ENCODE measurements at regions not wholly inside any gene's neighbourhood (a gene's known extent, or its start where the extent isn't known, plus 50 kb on each side); places are given as distances from the start of the nearest gene placed in this dataset.

DNA sequence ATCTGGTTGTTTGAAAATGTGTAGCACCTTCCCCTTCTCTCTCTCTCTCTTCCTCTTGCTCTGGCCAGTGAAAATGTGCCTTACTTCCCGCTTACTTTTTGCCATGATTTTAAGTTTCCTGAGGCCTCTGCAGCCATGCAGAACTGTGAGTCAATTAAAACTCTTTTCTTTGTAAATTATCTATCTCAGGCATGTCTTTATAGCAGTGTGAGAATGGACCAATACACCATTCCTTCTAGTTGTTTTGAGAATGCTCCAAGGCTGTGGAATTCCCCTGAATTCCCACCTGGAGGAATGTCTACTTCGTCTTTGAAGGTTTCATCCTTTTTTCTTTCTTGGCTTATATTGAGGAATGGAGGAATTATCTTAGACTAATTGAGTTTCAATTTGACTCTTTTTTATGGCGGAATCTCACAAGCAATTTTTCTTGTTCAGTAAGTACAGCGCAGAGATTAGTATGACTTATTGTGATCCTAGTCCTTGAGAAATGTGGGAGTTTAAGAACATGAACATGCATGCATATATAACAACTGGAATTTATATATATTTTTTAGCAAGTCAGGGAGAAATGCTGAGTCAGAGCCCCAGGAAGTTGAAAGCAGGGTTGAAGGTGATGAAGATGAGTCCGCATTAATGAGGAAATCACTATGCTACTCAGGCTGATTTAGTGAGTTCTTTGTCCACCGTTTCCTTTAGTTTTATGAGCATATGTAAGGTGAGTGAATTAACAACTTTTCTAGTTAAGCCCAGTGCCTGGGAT lies 488.1 kb upstream of the ADAMTS16 start:
- DNase-seq (ENCODE audit: low read depth in 4 of 4, low spot score in 3 of 4) = no peak

DNA sequence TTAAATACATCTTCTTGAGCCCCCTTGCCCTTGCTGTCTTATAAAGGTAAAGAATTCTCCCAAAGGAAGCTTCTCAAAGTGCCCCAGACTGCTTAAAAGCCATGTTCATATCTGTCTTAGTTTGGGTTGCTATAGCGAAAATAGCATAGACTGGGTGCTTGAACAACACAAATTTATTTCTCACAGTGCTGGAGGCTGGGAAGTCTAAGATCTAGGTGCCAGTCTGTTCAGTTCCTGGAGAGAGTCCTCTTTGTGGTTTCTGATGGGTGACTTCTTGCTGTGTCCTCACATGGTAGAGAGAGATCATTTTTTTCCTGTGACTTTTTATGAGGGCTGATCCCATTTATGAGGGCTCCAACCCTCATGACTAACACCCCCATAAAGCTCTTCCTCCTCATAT lies 486.7 kb upstream of the ADAMTS16 start:
- no peak for DNase-seq (ENCODE audit: low read depth in 4 of 4, low spot score in 3 of 4)

DNA sequence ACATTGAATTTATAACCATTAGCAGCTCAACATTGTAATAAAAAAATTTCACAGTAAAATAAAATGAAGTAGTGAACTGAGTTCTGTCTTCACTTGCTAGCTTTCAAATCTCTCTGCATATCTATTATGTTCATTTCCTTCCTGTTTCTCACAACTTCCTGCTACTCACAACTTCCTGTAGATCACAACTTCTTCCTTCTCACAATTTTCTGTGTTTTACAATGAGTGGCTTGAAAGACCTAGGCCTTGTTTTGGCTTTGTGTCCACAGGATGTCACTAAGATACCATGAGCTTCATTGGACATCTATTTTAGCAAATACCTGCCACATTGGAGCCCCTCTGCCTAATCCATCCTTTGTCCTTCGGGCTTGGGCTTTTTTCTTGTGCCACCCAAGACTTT lies 480.3 kb upstream of the ADAMTS16 start:
- DNase-seq (ENCODE audit: low read depth in 4 of 4, low spot score in 3 of 4) = no peak

DNA sequence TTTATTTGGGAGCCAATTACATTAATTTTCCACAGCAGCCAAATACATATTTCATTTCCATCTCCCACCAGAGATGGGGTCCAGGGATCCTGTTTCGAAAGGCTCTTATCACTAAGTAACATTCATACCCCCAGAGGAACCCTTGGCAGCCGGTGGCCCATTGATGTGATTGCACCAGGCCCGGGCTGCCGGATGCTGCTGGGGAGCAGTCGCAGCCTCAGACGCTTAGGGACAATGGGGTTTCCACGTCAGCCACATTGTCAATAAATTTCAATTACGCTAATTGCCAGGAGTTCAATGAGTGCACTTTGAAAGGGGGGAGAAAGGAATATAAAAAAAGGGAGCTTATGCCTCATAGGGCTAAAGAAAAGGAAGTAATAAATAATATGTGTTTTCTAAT lies 478.8 kb upstream of the ADAMTS16 start:
- no peak for DNase-seq (ENCODE audit: low read depth in 4 of 4, low spot score in 3 of 4)

DNA sequence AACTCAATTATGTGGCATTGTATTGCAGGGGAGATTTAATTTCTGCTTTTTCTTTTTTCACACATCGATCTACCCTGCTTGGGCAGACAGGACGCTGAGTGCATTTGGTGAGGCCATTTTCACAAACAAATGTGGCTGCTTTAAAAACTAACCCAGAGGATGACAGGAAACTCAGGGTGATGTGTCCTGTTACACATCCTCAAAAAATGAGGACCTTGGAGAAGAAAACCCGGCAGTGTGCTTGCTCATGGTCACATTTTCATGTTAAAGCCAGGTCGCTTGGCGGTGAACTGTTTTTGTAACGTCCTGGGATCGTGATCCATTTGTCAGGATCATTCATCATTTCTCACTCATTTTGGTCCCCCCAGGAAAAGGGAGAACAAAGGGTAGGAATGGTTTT lies 478.3 kb upstream of the ADAMTS16 start:
- no peak for DNase-seq (ENCODE audit: low read depth in 4 of 4, low spot score in 3 of 4)

DNA sequence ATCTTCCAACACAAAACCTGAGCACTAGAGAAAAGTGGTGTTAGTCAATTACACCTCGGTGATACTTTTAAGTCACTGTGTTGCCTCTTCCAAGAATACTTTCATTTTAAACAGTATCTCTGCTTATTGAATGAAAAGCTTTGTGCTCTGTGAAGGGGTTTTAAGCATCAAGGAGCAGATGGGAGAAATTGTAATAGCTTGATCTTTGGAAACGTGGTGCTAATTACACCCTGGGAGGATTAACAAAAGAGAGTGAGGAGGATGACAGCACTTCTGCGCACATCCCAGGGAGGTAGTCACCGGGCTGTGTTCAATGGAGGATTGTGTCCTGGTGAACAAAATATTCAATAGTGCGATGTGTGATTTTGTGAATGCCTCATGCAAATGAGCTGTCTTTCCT lies 477.4 kb upstream of the ADAMTS16 start:
- no peak for DNase-seq (ENCODE audit: low read depth in 4 of 4, low spot score in 3 of 4)

DNA sequence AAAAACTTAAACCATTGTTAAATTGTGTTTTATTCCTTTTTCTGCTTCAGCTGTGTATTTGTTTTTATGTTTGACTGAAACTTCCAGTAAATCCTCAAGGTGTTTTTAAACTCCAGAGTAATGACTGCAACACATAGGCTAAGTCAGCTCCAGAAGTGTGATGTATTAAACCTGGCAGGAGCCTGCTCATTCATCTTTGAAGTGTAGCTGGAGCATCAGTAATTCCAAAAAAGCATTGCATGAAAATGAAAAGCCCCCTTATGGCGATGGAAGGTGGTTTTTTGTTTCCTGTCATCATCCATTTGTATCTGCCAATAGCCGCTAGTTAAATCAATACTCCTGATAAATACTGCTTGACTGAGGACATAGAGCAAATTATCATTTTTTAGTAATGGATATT lies 474.2 kb upstream of the ADAMTS16 start:
- no peak for DNase-seq (ENCODE audit: low read depth in 4 of 4, low spot score in 3 of 4)

DNA sequence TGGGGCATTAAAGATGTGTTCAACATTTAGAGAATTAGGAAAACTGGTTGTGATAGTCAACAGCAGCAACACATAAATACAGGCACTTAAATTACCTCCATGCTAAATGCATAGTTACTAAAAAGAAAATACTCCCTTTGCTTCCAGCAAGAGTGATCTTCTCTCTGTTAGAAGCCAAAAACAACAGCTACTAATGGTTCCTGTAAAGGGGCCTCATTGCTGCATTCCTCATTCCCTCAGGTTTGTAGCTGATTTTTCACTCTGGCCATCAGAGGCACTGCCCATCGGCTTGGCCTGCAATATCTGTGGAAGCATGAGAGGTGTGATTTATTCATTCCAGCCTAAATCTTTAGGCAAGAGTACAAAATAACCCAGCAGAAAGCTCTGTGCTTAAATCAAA lies 466.0 kb upstream of the ADAMTS16 start:
- DNase-seq (ENCODE audit: low read depth in 4 of 4, low spot score in 3 of 4) = no peak

DNA sequence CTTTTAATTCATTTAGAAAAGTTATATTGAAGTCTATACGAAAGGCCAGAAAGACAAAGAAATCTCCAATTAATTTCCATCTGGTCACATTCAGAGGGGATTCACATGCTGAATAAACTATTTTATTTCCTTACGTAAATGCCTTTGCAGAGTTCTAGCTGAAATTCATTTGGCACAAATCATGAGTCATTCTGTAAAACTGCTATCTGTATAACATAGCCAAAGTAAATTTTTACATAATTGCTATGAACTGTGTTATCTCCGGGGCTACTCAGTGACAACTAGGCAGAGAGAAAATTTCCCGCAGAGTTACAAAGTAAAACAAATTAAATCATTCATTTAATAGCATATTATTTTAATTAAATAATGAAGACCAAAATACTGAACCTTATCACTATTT lies 463.2 kb upstream of the ADAMTS16 start:
- DNase-seq (ENCODE audit: low read depth in 4 of 4, low spot score in 3 of 4) = no peak

DNA sequence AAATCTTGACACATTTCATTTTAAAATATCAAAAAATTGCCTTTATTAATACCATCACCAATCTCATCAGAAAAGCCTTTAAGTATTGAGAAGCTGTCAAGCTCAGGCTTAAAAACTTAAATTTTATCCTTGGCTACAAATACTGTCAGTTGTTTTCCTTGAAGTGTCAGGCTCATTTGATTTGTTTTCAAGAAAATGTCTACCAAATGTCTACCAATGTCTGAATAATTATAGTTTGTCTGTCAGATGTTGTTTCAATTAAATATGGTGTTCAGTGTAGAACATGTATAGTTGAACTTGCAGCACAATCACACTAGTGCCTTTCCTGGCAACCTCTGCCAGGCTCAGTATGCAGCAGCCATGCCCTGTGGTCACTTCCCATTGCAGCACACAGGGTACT lies 455.2 kb upstream of the ADAMTS16 start:
- DNase-seq (ENCODE audit: low read depth in 4 of 4, low spot score in 3 of 4) = no peak

DNA sequence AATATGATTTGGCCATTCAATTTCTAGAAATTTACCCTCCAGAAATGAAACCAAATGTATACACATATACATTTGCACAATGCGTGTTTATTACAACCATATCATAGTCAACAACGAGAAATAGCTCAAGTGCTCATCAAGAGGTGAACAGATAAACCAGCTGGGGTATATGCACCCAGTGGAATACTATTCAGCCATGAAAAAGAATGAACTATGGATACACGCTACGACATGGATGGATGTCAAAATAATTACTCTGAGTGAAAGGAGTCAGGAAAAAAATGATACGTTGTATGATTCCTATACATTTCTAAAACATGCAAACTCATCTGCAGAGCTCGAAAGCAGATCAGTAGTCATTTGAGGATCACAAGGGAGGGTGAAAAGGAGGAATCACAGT lies 441.5 kb upstream of the ADAMTS16 start:
- DNase-seq (ENCODE audit: low read depth in 4 of 4, low spot score in 3 of 4) = no peak

DNA sequence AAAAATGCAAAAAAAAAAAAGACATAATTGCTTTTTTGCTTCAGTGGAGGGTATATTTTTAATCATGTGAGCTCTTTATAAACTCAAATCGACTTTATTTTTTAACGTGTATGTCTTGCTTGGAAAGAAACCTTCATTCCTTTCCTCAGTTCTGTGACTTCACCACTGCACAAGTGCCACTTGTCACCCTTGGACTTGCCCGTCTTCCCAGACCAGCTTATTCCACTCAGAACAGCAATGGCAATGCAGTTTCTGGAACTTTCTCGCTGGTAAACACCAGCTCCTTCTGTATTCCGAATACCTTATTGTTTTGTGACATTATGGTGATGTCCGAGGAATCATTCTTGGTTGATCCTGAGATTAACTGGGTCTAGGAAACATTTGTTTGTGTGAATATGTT lies 440.5 kb upstream of the ADAMTS16 start:
- no peak for DNase-seq (ENCODE audit: low read depth in 4 of 4, low spot score in 3 of 4)

DNA sequence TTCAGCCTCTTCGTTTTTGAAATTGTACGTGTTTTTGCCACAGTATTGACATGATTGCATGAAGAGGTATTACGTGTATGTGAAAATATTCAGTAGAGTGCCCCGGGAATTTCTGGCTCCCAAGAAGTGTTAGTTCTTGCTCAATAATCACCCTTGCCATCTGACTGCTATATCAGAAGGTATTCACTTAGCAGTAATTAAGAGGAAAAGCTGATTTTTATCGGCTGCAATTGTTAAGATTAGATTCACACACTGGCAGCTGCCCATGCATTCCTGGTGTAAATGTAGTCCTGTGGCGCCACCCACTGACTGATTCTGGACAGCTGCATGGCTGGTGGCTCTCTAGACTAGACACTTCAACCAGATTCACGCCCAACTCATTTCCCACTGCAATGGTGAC lies 440.1 kb upstream of the ADAMTS16 start:
- peak; percentile 44 to 69 (median 57) for DNase-seq (ENCODE audit: low read depth in 4 of 4, low spot score in 3 of 4)

DNA sequence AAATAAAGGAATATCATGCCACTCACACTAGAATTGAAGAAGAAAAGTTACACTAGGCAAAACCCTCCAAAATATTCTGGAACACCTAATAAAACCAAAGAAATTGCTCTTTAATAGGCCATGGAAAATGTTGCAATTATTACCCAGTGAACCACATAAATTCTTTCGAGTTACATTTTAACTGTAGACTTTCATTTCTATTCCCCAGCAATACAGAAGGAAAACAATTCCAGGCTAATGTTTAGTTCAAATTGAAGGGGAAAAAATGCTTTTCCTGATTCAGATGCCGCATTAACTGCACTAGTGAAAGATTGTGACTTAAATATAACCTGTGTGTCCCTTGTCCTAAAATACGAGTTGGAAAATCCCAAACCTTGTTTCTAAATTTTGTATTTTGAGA lies 439.3 kb upstream of the ADAMTS16 start:
- DNase-seq (ENCODE audit: low read depth in 4 of 4, low spot score in 3 of 4) = peak in 2 of 4 donors; percentile 2 to 7

DNA sequence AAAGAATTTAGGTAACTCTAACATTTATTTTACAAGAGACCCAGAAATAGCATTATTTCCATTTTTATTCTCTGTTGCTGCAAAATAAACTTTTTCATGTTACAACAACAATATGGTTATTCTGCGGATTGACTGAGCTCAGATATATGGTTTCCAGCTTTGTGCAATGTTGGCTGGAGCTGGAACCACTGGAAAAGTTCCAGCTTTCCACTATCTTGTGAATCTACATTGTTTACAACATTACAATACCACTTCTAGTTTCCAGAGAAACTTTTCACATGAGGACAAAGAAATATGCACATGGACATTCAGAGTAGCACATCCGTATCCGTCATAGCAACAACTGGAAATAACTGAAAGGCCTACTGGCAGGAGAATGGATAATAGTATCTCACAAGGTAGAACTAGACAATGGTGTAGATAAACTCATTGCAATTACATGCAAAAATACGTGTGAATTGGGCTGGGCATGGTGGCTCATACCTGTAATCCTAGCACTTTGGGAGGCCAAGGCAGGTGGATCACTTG lies 436.1 kb upstream of the ADAMTS16 start:
- DNase-seq (ENCODE audit: low read depth in 4 of 4, low spot score in 3 of 4) = no peak

DNA sequence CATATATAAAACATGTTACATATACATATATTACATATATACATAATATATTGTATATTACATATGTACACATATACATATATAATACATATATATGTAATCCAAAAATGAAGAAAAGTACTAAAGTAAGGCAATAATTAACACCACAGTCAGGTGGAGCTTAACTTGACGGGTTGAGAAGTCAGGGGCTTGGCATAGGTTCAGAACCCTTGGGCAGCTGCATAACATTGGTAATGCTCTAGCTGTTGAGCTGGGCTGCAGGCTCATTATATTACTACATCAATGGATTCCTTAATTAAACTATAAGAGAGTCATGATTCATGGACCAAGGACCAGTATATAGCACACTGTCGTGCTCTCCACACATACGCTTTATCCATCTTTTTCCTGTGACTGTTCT lies 435.2 kb upstream of the ADAMTS16 start:
- DNase-seq (ENCODE audit: low read depth in 4 of 4, low spot score in 3 of 4) = no peak

DNA sequence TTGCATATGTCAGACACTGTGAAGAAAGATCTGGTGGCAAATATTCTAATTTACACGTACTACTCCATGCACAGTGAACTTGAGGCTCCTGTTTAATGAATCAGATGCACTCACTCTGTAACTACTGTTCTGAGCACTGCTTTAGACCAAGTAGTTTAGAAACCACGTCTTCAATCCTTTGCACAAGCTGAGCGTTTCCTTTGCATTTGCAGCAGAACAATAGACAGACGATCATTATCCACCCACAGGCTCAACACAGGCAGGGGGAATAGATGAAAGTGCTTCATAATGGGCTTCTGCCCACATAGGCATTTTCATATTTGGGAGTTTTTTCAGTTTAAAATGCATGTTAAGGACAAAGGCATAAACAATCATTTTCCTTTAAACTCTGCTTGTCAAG lies 423.3 kb upstream of the ADAMTS16 start:
- no peak for DNase-seq (ENCODE audit: low read depth in 4 of 4, low spot score in 3 of 4)

DNA sequence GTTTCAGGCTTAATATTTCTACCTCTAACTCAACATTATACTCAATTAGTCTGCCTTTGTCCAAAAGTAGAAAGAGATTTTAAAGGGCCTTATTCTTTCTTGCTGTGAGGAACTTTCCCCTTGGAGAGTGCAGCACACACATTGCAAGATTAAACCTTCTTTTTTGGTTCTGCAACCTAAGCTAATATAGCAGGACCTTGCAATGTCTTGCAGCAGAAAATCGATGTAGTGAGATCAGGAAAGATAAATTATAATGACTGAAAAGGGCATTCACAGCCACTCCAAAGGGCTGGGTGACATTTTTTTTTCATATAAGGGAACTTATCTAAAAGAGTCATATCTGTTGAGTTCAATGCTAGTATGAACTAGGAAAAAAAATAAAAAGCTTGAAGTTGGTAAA lies 422.7 kb upstream of the ADAMTS16 start:
- no peak for DNase-seq (ENCODE audit: low read depth in 4 of 4, low spot score in 3 of 4)

DNA sequence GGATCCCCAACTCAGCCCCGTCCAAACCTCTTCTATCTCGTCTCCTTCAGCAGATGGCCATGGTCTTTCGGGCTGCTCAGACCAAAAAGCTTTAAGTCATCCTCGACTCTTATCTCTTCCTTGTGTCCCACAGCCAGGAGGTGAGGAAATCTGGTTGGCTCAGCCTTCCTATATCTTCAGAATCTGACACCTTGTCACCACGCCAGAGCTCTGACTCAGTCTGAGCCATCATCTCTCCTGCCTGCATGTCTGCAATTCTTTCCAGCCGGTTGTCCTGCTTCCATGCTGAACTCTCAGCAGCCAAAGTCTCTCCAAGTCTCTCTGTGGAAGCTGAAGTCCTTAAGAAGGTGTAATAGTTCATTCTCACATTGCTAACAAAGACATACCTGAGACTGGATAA lies 419.3 kb upstream of the ADAMTS16 start:
- no peak for DNase-seq (ENCODE audit: low read depth in 4 of 4, low spot score in 3 of 4)

DNA sequence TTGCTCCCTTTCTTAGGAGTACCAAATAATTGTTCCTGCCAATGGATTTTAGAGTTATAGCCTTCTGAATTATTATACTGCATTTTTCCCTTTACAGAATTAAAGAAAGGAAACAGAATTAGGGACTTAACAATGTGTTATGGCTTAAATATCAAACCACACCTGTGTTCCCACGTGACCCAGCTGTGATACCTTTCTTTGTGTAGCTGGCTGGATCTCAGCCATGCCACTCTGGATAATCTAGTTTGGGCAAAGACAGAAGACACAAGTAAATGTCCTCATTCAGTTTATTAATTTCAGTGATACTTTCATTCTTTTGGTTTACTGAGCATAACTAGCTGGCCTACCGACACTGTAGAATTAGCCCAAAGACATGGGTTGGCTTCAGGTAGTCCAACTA lies 417.2 kb upstream of the ADAMTS16 start:
- DNase-seq (ENCODE audit: low read depth in 4 of 4, low spot score in 3 of 4) = no peak

DNA sequence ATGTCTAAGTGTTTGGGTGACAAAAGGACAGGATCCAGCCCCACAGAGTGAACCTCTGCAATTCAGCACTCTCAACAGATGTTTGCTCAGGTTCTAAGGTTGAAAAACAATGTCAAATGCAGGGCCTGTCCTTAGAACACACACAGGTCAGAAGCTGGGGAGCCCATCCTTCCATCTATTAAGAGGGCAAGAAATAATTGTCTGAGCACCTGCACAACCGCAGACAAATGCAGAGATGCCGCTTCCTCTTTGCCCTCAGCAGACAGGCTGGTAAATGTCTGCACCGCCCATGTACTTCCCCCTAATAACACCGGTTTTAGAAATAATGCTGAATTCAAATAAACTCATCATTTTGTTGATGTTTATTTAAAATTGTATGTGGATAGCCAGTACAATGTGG lies 414.5 kb upstream of the ADAMTS16 start:
- no peak for DNase-seq (ENCODE audit: low read depth in 4 of 4, low spot score in 3 of 4)

DNA sequence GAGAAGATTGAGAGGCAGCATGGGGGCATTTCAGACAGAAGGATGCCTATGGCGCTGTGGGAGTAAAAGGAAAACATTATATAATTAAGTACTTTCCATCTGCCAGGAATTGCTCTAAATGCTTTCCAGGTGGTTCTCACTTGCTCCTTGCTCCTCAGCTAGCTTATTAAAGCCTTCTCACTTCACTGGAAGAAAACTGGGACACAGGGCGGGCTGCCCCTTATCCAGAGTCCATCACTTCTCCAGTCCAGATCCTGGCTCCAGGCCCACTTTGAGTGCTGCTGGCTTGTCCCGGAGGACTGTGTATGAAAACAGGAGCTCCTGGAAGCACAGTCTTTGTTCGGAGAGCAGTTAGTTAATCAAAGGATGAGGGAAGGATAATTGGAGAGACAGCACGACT lies 409.9 kb upstream of the ADAMTS16 start:
- DNase-seq (ENCODE audit: low read depth in 4 of 4, low spot score in 3 of 4) = peak in 1 of 4 donors; percentile 6

DNA sequence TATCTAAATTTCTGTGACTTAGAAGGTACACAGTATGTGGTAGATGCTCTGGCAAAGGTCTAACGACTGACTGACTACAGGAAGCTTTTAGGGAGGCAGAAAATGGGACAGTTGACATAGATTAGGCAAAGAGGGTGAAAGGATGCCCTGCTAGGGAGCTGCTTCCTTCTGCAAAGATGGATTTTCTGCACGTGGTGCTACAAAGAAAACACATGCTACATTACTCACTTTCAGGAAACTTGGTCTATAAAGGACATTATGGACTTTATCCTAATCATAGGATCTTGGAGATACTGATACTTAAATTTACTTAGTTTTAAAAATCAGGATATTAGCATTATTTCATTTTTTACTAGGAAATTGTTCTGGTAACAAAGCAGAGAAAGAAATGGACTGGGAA lies 405.8 kb upstream of the ADAMTS16 start:
- no peak for DNase-seq (ENCODE audit: low read depth in 4 of 4, low spot score in 3 of 4)
